Liver (tissue), 7 donors: ENCODE measurements at regions not wholly inside any gene's neighbourhood (a gene's known extent, or its start where the extent isn't known, plus 50 kb on each side); places are given as distances from the start of the nearest gene placed in this dataset.

Source experiments
- DNase-seq: peaks from one replicate; pipeline ENCODE4 v3.0.0-alpha.2; 2017; ENCODE audit warnings: low spot score
- H3K27ac ChIP-seq, 2 donors: one replicate each; pipeline ENCODE4 v1.7.0; 2013; ENCODE audit warnings: inconsistent platforms in 2 of 2, low read length in 2 of 2, control low read depth in 1 of 2, low read depth in 1 of 2, mild to moderate bottlenecking in 1 of 2
- H3K27me3 ChIP-seq, 4 donors: one replicate each; pipeline versions ENCODE4 v1.6.1 to v1.7.0; 2013; ENCODE audit warnings: low read length in 3 of 4, inconsistent platforms in 1 of 4, mild to moderate bottlenecking in 1 of 4, moderate library complexity in 1 of 4; ENCODE audit not compliant: control insufficient read depth in 4 of 4, insufficient read depth in 4 of 4
- H3K36me3 ChIP-seq, 4 donors: one replicate each; pipeline versions ENCODE4 v1.6.1 to v1.7.0; 2013; ENCODE audit warnings: low read length in 3 of 4, mild to moderate bottlenecking in 3 of 4, low read depth in 1 of 4, moderate library complexity in 1 of 4; ENCODE audit not compliant: control insufficient read depth in 4 of 4, insufficient read depth in 3 of 4
- H3K4me1 ChIP-seq, 4 donors: one replicate each; pipeline versions ENCODE4 v1.6.1 to v1.7.0; 2013; ENCODE audit warnings: low read length in 3 of 4, mild to moderate bottlenecking in 3 of 4, moderate library complexity in 1 of 4; ENCODE audit not compliant: control insufficient read depth in 4 of 4, insufficient read depth in 4 of 4
- H3K4me3 ChIP-seq, 3 donors: one replicate each; pipeline versions ENCODE4 v1.6.1 to v1.7.0; 2013; ENCODE audit warnings: low read length in 3 of 3, control low read depth in 1 of 3, low read depth in 1 of 3, mild to moderate bottlenecking in 1 of 3
- H3K9ac ChIP-seq, 2 donors: one replicate each; pipeline ENCODE4 v1.7.0; 2013; ENCODE audit warnings: low read length in 2 of 2, mild to moderate bottlenecking in 2 of 2, moderate library complexity in 2 of 2, control low read depth in 1 of 2, low read depth in 1 of 2
- H3K9me3 ChIP-seq, 4 donors: one replicate each; pipeline versions ENCODE4 v1.6.1 to v1.7.0; 2013; ENCODE audit warnings: low read length in 3 of 4; ENCODE audit not compliant: control insufficient read depth in 4 of 4
- FOXA1 ChIP-seq: IDR thresholded peaks from 2 replicates; pipeline ENCODE4 v1.6.1; 2016; ENCODE audit warnings: antibody characterized with exemption
- GABPA ChIP-seq, 2 donors: IDR thresholded peaks in 1 of 2; conservative IDR thresholded peaks in 1 of 2; 2 replicates each; pipeline ENCODE4 v1.6.1; 2016; ENCODE audit warnings: antibody characterized with exemption in 2 of 2, mild to moderate bottlenecking in 1 of 2, moderate library complexity in 1 of 2
- HNF4G ChIP-seq: IDR thresholded peaks from 2 replicates; pipeline ENCODE4 v1.6.1; 2016; ENCODE audit warnings: antibody characterized with exemption
- JUND ChIP-seq, 2 donors: IDR thresholded peaks; 2 replicates each; pipeline ENCODE4 v1.6.1; 2016; ENCODE audit warnings: antibody characterized with exemption in 2 of 2
- NR2F2 ChIP-seq: IDR thresholded peaks from 2 replicates; pipeline ENCODE4 v1.6.1; 2016; ENCODE audit warnings: antibody characterized with exemption
- RAD21 ChIP-seq, 2 donors: IDR thresholded peaks; 2 replicates each; pipeline ENCODE4 v1.6.1; 2016; ENCODE audit warnings: antibody characterized with exemption in 2 of 2, mild to moderate bottlenecking in 2 of 2
- RXRA ChIP-seq, 2 donors: IDR thresholded peaks; 2 replicates each; pipeline ENCODE4 v1.6.1; 2017 to 2018; ENCODE audit warnings: antibody characterized with exemption in 2 of 2, mild to moderate bottlenecking in 1 of 2
- SP1 ChIP-seq: IDR thresholded peaks from 2 replicates; pipeline ENCODE4 v1.6.1; 2018; ENCODE audit warnings: antibody characterized with exemption, mild to moderate bottlenecking
- TAF1 ChIP-seq: conservative IDR thresholded peaks from 2 replicates; pipeline ENCODE4 v1.6.1; 2016; ENCODE audit warnings: antibody characterized with exemption, mild to moderate bottlenecking
- YY1 ChIP-seq: IDR thresholded peaks from 2 replicates; pipeline ENCODE4 v1.6.1; 2016; ENCODE audit warnings: antibody characterized with exemption, mild to moderate bottlenecking
- WGBS: extraction: QIAGEN DNeasy Blood & Tissue Kit; methylation state at CpG from one replicate; pipeline ENCODE4 v1.1.7; 2013; 5-methylcytosine and 5-hydroxymethylcytosine counted together
- TF ChIP-seq, protein P1 (sequence below): IDR thresholded peaks from 2 replicates; pipeline ENCODE4 v1.6.1; 2016; ENCODE audit warnings: antibody characterized with exemption
- TF ChIP-seq, protein P2 (sequence below): IDR thresholded peaks from 2 replicates; pipeline ENCODE4 v1.6.1; 2016; ENCODE audit warnings: antibody characterized with exemption
- TF ChIP-seq, protein P3 (sequence below): IDR thresholded peaks from 2 replicates; pipeline ENCODE4 v1.6.1; 2016; ENCODE audit warnings: antibody characterized with exemption, mild to moderate bottlenecking
- TF ChIP-seq, protein P4 (sequence below): IDR thresholded peaks from 2 replicates; pipeline ENCODE4 v1.6.1; 2016; ENCODE audit warnings: antibody characterized with exemption
- donor health status: healthy.
- donor health status: healthy.
- donor health status: healthy.
- donor health status: healthy.

DNA sequence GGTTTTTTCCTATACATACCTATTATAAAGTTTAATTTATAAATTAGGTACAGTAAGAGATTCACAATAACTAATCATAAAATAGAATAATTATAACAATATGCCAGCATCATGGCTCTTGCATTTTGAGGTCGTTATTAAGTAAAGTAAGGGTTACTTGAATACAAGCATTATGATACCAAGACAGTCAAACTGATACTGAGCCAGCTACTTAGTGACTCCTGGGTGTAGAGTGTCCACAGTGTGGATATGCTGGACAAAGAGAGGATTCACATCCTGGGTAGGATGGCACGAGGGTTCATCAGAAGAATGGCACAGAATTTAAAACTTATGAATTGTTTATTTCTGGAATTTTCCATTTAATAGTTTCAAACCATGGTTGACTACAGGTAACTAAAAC, 157.2 kb upstream of the IL12A start:
- TF ChIP-seq SP1 (no peak), NR2F2 (no peak), JUND (IDR thresholded peaks at IDR 0.05) (no peak), FOXA1 (no peak), TAF1 (no peak)
- TF ChIP-seq, protein P1, sequence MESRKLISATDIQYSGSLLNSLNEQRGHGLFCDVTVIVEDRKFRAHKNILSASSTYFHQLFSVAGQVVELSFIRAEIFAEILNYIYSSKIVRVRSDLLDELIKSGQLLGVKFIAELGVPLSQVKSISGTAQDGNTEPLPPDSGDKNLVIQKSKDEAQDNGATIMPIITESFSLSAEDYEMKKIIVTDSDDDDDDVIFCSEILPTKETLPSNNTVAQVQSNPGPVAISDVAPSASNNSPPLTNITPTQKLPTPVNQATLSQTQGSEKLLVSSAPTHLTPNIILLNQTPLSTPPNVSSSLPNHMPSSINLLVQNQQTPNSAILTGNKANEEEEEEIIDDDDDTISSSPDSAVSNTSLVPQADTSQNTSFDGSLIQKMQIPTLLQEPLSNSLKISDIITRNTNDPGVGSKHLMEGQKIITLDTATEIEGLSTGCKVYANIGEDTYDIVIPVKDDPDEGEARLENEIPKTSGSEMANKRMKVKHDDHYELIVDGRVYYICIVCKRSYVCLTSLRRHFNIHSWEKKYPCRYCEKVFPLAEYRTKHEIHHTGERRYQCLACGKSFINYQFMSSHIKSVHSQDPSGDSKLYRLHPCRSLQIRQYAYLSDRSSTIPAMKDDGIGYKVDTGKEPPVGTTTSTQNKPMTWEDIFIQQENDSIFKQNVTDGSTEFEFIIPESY: no peak
- TF ChIP-seq, protein P2, sequence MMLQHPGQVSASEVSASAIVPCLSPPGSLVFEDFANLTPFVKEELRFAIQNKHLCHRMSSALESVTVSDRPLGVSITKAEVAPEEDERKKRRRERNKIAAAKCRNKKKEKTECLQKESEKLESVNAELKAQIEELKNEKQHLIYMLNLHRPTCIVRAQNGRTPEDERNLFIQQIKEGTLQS: no peak
- Histone ChIP-seq H3K36me3 (no peaks in the 10 kb centered on the region), H3K9me3 (no peaks in the 10 kb centered on the region), H3K27me3 (no peaks in the 10 kb centered on the region), H3K4me1 (peaks cover 2 to 16% (median 13%) of the 10 kb centered on the region in 4 donors), H3K4me3 (no peak overlapping the region), H3K27ac (no peak overlapping the region), H3K9ac (no peak overlapping the region)
- WGBS: 88% methylated on average over 2 of the region's 2 CpGs
- no peak for DNase-seq

DNA sequence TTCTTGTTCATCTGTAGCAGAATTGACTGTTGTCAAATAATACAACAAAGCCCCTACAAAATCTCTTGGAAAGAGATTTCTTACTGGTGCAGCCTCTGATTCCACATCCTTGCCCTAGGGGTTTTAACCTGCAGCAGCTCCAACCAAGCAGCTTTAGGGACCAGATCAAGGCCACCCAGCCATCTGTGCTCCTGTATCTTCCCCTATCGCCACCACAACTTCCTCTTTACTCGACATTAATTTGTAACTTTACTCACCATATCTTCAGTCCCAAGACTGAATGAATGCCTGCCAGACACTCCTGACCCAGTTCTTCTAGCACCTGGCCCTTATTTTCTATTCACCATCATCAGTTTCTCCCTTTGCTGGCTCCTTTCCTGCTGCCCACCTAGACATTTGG, 156.6 kb upstream of the IL12A start:
- H3K27me3 ChIP-seq: no peaks in the 10 kb centered on the region
- H3K4me1 ChIP-seq: peaks cover 2 to 16% (median 13%) of the 10 kb centered on the region in 4 donors
- TF ChIP-seq, protein P2: no peak
- TF ChIP-seq, protein P3, sequence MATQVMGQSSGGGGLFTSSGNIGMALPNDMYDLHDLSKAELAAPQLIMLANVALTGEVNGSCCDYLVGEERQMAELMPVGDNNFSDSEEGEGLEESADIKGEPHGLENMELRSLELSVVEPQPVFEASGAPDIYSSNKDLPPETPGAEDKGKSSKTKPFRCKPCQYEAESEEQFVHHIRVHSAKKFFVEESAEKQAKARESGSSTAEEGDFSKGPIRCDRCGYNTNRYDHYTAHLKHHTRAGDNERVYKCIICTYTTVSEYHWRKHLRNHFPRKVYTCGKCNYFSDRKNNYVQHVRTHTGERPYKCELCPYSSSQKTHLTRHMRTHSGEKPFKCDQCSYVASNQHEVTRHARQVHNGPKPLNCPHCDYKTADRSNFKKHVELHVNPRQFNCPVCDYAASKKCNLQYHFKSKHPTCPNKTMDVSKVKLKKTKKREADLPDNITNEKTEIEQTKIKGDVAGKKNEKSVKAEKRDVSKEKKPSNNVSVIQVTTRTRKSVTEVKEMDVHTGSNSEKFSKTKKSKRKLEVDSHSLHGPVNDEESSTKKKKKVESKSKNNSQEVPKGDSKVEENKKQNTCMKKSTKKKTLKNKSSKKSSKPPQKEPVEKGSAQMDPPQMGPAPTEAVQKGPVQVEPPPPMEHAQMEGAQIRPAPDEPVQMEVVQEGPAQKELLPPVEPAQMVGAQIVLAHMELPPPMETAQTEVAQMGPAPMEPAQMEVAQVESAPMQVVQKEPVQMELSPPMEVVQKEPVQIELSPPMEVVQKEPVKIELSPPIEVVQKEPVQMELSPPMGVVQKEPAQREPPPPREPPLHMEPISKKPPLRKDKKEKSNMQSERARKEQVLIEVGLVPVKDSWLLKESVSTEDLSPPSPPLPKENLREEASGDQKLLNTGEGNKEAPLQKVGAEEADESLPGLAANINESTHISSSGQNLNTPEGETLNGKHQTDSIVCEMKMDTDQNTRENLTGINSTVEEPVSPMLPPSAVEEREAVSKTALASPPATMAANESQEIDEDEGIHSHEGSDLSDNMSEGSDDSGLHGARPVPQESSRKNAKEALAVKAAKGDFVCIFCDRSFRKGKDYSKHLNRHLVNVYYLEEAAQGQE: no peak
- TF ChIP-seq, protein P4, sequence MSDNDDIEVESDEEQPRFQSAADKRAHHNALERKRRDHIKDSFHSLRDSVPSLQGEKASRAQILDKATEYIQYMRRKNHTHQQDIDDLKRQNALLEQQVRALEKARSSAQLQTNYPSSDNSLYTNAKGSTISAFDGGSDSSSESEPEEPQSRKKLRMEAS: no peak
- TF ChIP-seq GABPA (IDR thresholded peaks at IDR 0.05 in 1 of 2, conservative IDR thresholded peaks at IDR 0.05 in 1 of 2): no peak
- TF ChIP-seq, protein P1: no peak
- TF ChIP-seq HNF4G: no peak
- TF ChIP-seq JUND (IDR thresholded peaks at IDR 0.05): no peak
- TF ChIP-seq YY1: no peak
- TF ChIP-seq FOXA1: no peak
- no peak for TF ChIP-seq NR2F2
- TF ChIP-seq RAD21 (IDR thresholded peaks at IDR 0.05): no peak
- TF ChIP-seq RXRA (IDR thresholded peaks at IDR 0.05): no peak
- 75% methylated on average over 2 of the region's 2 CpGs for WGBS
- no peaks in the 10 kb centered on the region for H3K9me3 ChIP-seq
- no peak overlapping the region for H3K27ac ChIP-seq
- H3K4me3 ChIP-seq: no peak overlapping the region
- no peaks in the 10 kb centered on the region for H3K36me3 ChIP-seq
- no peak overlapping the region for H3K9ac ChIP-seq
- no peak for DNase-seq
